GM19467 (cell line): ENCODE measurements at regions not wholly inside any gene's neighbourhood (a gene's known extent, or its start where the extent isn't known, plus 50 kb on each side); places are given as distances from the start of the nearest gene placed in this dataset.

Experiments used
- ATAC-seq: cut with Tn5 transposase; IDR thresholded peaks from one replicate; pipeline ENCODE4 v1.9.1; 2021; ENCODE audit warnings: mild to moderate bottlenecking, moderate library complexity; ENCODE audit not compliant: unreplicated experiment

DNA sequence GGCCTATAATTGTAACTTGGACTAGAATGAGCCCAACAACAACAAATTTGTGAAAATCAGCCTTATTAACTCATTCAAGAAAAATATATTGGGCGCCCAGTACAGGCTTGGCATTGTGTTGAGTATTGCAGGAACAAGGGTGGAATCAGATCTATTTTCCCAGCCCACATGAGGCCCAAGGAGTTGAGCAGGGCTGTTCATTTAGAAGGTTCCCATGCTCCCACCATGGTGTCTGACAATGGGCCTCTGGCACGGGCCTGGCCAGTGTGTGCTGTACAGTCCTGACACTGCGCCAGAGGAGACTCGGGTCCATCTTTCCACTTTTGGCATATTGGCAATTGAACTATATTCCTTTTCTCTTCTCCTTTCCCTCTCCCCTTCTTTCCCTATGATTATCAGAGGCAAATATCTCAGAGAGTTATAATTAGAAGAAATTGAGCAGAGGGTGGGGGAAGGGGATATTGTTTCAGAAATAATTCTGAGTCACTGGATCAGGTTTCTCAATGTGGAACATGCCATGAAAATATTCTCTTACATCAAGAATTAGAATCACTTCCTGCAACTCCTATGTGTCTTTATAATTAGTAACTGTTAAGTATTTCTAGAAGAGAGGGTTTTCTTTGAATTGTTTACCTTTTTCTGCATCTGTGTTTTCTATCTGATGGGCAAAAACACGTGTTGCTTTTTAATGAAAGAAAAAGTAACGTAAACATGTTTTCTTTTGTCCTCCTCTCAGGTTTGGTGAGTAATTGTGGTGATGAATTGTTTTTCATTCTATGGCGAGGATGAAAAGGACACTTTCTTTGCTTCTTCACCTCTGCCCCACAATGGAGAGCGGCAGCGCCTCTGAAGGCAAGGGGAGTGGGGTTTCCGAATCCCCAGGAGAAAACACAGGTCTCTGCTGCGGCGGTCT lies 209.4 kb downstream of the FOXA2 start:
- no peak for ATAC-seq

DNA sequence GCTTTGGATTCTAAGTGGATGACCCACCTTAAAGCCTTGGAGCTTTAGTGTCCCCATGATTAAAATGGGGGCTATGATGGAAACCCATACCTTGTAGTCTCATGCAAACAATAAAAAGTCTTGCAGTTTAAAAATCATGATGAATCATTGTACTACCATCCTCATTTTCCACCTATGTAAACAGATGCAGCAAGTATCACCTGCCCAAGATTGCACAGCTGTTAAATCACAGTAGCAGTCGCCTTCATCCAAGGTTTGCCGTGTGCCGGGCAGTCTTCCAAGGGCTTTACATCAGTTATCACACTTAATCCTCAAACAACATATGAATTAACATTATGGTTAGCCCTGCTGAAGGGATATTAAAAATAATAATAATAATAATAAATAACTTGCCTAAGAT lies 210.3 kb downstream of the FOXA2 start:
- ATAC-seq = no peak

DNA sequence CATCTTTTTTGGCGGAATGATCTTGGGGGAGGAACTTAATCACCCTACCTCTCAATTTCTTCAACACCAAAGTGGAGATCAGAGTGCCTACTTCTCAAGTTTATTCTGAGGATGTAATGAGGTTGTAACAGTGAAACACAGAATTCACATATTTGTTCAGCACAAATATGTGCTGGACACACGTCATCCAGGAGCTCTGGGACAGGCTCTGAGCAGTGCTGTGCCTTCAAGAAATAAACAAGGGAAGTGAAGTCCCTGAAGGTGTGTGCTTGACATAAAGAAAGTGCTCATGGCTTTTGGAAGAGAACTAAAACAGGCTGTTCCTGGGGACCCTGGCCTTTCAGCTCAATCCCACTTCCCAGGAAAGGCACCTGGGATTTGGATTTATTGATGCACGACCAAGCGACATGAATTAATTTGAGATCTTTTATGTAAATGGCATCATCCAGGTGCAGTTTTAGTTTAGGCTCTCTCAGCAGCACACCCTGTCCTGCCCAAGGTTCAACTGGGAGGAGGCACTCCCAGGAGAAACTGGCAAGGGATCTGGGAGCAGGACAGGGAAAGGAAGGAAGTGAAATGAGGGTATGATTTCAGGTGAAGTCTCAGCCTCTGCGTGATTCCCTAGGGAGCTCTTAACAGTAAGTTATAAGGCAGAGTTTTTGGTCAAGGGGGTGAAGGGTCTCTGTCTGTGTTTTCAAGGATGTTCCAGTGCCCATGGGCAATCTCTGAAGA lies 211.0 kb downstream of the FOXA2 start:
- ATAC-seq = no peak

DNA sequence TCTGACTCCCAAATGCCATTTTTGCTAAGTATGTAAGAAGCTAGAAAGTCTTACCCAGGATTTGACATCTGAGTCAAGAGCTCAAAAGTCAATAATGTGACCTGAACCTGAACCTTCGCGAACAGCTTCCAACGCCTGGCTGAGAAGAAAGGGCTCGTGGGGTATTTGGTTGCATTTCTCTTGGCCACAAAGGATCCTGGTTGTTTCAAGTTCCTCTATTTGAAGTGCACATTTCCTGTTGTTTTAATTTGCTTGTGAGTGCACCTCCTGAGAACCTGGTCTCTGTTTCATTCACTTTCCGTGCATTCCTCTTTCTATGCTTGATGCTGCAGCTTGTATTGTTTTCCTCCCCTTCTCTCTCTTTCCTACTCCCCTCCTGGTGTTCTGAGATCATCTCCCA lies 212.5 kb downstream of the FOXA2 start:
- no peak for ATAC-seq

- no peak for ATAC-seq
These were observed 214.2 kb downstream of the FOXA2 start for GRCh38 chr20:22370137-22370536.

DNA sequence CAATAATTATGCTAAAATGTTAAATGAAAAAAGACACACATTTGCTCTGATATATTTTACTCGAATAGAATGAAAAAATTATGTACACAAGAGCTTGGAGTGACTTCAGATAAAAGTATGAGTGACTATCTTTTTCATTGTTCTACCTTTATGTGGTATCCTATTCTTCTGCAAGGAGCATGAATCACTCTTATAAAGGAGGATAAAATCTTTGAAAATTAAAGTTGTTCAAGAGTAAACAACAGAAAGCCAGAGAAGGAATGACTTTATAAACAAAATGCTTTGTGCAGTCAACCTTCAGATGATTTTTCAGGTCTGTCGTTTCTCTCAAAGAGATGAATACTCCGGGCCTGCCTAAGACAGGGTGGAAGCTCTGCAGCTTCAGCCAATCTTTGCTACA lies 215.3 kb downstream of the FOXA2 start:
- ATAC-seq = no peak

GRCh38 chr20:22368235-22368634 lies 216.1 kb downstream of the FOXA2 start:
- no peak for ATAC-seq

- no peak for ATAC-seq
These were observed 217.7 kb downstream of the FOXA2 start for GRCh38 chr20:22366631-22367030.

- ATAC-seq = no peak
These were observed 229.7 kb downstream of the FOXA2 start for GRCh38 chr20:22354647-22355046.

GRCh38 chr20:22353586-22353985 lies 230.8 kb downstream of the FOXA2 start:
- ATAC-seq = no peak

GRCh38 chr20:22352019-22352418 lies 232.4 kb downstream of the FOXA2 start:
- ATAC-seq = no peak

DNA sequence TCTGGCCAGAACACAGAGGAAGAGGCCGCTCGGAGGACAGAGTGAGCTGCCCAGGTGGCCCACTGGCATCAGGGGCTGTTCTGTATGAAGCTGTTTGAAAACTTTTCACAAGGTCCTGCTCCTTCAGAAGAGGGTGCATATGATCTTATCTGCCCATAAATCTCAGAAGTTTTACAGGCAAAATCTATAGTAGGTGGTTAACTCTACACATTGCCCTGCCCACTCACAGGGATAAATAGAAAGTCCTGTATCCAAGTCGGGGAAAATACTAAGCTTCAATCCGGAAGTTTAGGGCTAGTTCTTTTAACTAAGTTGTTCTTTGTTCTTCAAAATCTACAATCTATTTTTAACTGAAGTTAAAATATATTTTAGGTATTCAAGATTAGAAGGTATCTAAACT lies 233.7 kb downstream of the FOXA2 start:
- ATAC-seq = no peak

- ATAC-seq = no peak
These were observed 236.4 kb downstream of the FOXA2 start for GRCh38 chr20:22348010-22348409.

DNA sequence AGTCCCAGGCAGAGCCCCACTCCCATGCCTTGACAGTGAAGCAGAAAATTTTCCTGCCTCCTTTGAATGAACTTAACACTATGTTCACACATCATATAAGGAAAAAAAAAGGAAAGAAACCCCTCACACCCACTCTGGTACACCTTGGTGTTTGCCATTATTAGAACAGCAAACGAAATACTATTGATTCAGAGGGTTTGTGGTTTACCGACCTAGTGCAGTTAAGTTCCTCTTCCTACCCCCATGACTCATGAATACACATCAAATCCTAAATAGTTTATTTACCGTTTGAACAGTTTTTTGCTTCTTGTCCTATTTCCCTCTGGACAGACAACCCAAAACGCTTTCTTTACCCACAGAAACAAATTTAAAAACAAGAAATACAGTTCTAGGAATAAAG lies 237.7 kb downstream of the FOXA2 start:
- no peak for ATAC-seq

DNA sequence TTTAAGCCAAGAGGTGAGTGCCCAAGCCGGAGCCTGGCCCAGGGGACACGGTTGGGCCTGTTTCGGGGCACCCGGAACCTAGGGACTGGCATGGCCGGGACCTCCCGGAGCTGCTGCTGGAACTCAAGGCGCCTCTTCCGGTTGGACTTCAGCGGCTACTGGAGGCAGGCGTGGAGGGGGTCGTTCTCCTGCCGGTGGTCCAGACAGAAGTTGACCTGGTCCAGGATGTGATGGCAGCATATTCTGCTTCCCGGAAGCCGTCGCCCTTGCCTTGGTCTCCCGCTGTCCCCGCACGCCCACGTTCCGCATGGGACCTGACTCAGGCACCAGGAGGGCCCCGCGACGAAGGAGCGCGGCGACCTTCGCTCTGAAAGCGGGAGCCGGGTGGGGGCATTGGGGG lies 240.8 kb downstream of the FOXA2 start:
- ATAC-seq = no peak

DNA sequence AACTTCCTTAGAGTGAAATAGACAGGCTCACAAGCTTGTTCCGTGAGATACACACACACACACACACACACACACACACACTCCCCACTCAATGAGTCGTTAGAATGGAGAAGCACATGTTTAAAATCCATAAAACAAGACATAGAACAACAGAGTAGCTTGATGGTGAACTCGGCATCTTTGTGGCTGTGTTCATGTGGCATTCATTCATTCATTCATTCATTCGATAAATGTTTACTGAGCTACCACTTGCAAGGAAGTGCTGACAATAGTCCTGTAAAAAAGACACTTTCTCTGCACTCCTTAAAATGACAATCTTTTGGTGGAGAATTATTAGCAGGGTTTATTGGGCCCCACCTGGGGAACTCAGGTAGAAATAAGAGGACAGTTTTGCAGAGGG lies 242.0 kb downstream of the FOXA2 start:
- ATAC-seq = no peak

GRCh38 chr20:22341508-22341907 lies 242.9 kb downstream of the FOXA2 start:
- no peak for ATAC-seq

GRCh38 chr20:22339946-22340345 lies 244.4 kb downstream of the FOXA2 start:
- ATAC-seq = no peak

GRCh38 chr20:22339091-22339881 lies 245.1 kb downstream of the FOXA2 start:
- no peak for ATAC-seq

DNA sequence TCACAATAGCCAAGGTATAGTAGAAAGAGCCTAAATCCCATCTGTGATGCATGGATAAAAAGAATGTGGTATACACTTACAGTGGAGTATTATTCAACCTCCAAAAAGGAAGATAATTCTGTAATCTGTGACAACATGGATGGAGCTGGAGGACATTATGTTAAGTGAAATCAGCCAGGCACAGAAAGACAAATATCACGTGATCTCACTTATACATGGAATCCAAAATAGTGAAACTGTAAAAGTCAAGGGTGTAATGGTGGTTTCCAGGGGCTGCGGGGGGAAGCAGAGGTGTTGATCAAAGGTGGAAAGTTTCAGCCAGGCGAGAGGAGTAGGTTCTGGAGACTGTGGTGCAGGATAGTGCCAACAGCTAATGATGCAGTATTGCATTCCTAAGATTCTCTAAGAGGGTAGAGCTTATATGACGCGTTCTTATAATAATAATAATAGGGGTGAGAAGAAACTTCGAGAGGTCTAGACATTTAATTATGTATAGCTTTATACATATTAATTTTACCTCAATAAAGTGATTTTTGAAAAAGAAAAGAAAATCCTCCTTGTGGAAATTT lies 246.1 kb downstream of the FOXA2 start:
- no peak for ATAC-seq

DNA sequence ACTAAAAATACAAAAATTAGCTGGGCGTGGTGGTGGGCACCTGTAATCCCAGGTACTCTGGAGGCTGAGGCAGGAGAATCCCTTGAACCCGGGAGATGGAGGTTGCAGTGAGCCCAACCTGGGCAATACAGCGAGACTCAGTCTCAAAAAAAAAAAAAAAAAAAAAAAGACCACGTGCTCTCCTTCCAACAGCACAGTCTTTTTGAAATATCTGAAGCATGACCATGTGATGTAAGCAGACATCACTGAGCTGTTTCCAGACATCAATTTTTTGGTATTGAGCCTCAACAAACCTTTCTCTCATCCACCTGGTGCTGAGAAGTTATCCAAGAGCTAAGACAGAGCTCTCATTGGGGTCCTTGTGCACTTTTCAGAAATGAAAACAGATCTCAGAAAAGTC lies 249.2 kb downstream of the FOXA2 start:
- ATAC-seq = no peak
